CD14-positive monocyte (primary cell): ENCODE measurements at regions not wholly inside any gene's neighbourhood (a gene's known extent, or its start where the extent isn't known, plus 50 kb on each side); places are given as distances from the start of the nearest gene placed in this dataset.

Source experiments
- DNase-seq, 3 donors: peaks; one replicate each; pipeline ENCODE4 v3.0.0-alpha.2; 2011 to 2022
- H2AFZ ChIP-seq: 2 replicates; pipeline ENCODE4 v1.6.0; 2012; ENCODE audit warnings: mild to moderate bottlenecking, low read depth, low read length, inconsistent platforms; ENCODE audit not compliant: insufficient read depth, poor library complexity, severe bottlenecking
- H3K27ac ChIP-seq, 2 donors: 1 replicate in 1 of 2; 2 replicates in 1 of 2; pipeline ENCODE4 v1.5.1; 2012 to 2013; ENCODE audit warnings: low read length in 2 of 2, control low read depth in 1 of 2, inconsistent platforms in 1 of 2, low read depth in 1 of 2, mild to moderate bottlenecking in 1 of 2
- H3K27me3 ChIP-seq, 2 donors: one replicate each; pipeline versions ENCODE4 v1.6.0 to v1.6.1; 2011 to 2013; ENCODE audit warnings: low read length in 2 of 2; ENCODE audit not compliant: control insufficient read depth in 2 of 2, insufficient read depth in 2 of 2
- H3K36me3 ChIP-seq, 2 donors: replicated peaks in 1 of 2; 1 replicate in 1 of 2; 2 replicates in 1 of 2; pipeline versions ENCODE4 v1.5.1 to v1.6.1; 2012 to 2013; ENCODE audit warnings: low read length in 2 of 2, control low read depth in 1 of 2, inconsistent platforms in 1 of 2, mild to moderate bottlenecking in 1 of 2; ENCODE audit not compliant: insufficient read depth in 2 of 2, control insufficient read depth in 1 of 2
- H3K4me1 ChIP-seq, 2 donors: 1 replicate in 1 of 2; 2 replicates in 1 of 2; pipeline versions ENCODE4 v1.5.1 to v1.6.1; 2012 to 2013; ENCODE audit warnings: low read length in 2 of 2, control low read depth in 1 of 2, inconsistent platforms in 1 of 2, mild to moderate bottlenecking in 1 of 2, moderate library complexity in 1 of 2; ENCODE audit not compliant: insufficient read depth in 2 of 2, control insufficient read depth in 1 of 2
- H3K4me2 ChIP-seq: replicated peaks from 2 replicates; pipeline ENCODE3; 2012; ENCODE audit warnings: low read length, moderate library complexity, mild to moderate bottlenecking; ENCODE audit not compliant: poor library complexity, severe bottlenecking; ENCODE audit errors: extremely low read depth
- H3K4me3 ChIP-seq, 3 experiments: fragments of 200-600 bp in 1 of 3; sonication (generic) in 1 of 3; replicated peaks in 1 of 3; 1 replicate in 2 of 3; 2 replicates in 1 of 3; pipeline ENCODE4 v1.5.1; 2011 to 2013; ENCODE audit warnings: low read length in 3 of 3, mild to moderate bottlenecking in 3 of 3, control low read depth in 2 of 3, low read depth in 2 of 3, inconsistent platforms in 1 of 3, moderate library complexity in 1 of 3
- H3K79me2 ChIP-seq: 2 replicates; pipeline ENCODE4 v1.6.0; 2012; ENCODE audit warnings: mild to moderate bottlenecking, control low read depth, inconsistent platforms, low read length, moderate library complexity; ENCODE audit not compliant: insufficient read depth
- H3K9ac ChIP-seq: 2 replicates; pipeline ENCODE4 v1.6.0; 2017; ENCODE audit warnings: low read length, mild to moderate bottlenecking; ENCODE audit not compliant: insufficient read depth, poor library complexity, severe bottlenecking
- H3K9me3 ChIP-seq, 2 donors: replicated peaks in 1 of 2; 1 replicate in 1 of 2; 2 replicates in 1 of 2; pipeline versions ENCODE4 v1.5.1 to v1.6.1; 2012 to 2013; ENCODE audit warnings: low read length in 2 of 2, control low read depth in 1 of 2; ENCODE audit not compliant: control insufficient read depth in 1 of 2, insufficient read depth in 1 of 2
- H4K20me1 ChIP-seq: 2 replicates; pipeline ENCODE4 v1.6.0; 2012; ENCODE audit warnings: mild to moderate bottlenecking, low read length, control low read depth, moderate library complexity; ENCODE audit not compliant: insufficient read depth
- H3K27ac Mint-ChIP-seq, 7 donors: one replicate each; pipeline ENCODE4 v1.8.0; 2020; ENCODE audit warnings: mild to moderate bottlenecking in 7 of 7, mixed read lengths in 7 of 7, moderate library complexity in 6 of 7, inconsistent platforms in 2 of 7
- H3K27me3 Mint-ChIP-seq, 3 donors: one replicate each; pipeline ENCODE4 v1.8.0; 2021 to 2022; ENCODE audit warnings: low read depth in 3 of 3, mild to moderate bottlenecking in 3 of 3, mixed read lengths in 3 of 3, moderate library complexity in 3 of 3, inconsistent platforms in 1 of 3
- H3K36me3 Mint-ChIP-seq, 2 donors: one replicate each; pipeline ENCODE4 v1.8.0; 2020; ENCODE audit warnings: mixed read lengths in 2 of 2, inconsistent platforms in 1 of 2, mild to moderate bottlenecking in 1 of 2
- H3K4me1 Mint-ChIP-seq: one replicate; pipeline ENCODE4 v1.8.0; 2020; ENCODE audit warnings: mild to moderate bottlenecking, mixed read lengths
- H3K4me3 Mint-ChIP-seq, 2 donors: one replicate each; pipeline ENCODE4 v1.8.0; 2020; ENCODE audit warnings: mild to moderate bottlenecking in 2 of 2, mixed read lengths in 2 of 2, moderate library complexity in 1 of 2
- H3K9me3 Mint-ChIP-seq, 7 donors: one replicate each; pipeline ENCODE4 v1.8.0; 2020 to 2022; ENCODE audit warnings: mixed read lengths in 7 of 7, mild to moderate bottlenecking in 6 of 7, moderate library complexity in 6 of 7, inconsistent platforms in 2 of 7
- CTCF ChIP-seq: fragments of 200-600 bp; IDR thresholded peaks from one replicate; pipeline ENCODE4 v1.8.0; 2022; ENCODE audit warnings: antibody characterized with exemption, mild to moderate bottlenecking
- WGBS: methylation state at CpG from one replicate; pipeline ENCODE4 v1.1.5; 2013; ENCODE audit warnings: missing lambda C conversion rate; ENCODE audit not compliant: insufficient coverage; 5-methylcytosine and 5-hydroxymethylcytosine counted together
- intact Hi-C, 2 donors: fragments of 100-400 bp; cut with micrococcal nuclease; formaldehyde crosslinking; loops; one replicate each; pipeline versions ENCODE4 v1.15.0 to v1.15.1; 2023

- Histone ChIP-seq H3K9me3 (peaks cover 0 to 17% of the 10 kb centered on the region in 2 donors), H3K27ac (no peak overlapping the region), H3K4me2 (no peak overlapping the region), H4K20me1 (no peaks in the 10 kb centered on the region), H3K27me3 (no peaks in the 10 kb centered on the region), H2AFZ (no peak overlapping the region), H3K4me3 (no peak overlapping the region), H3K9ac (no peak overlapping the region), H3K4me1 (no peaks in the 10 kb centered on the region), H3K36me3 (no peaks in the 10 kb centered on the region), H3K79me2 (no peaks in the 10 kb centered on the region)
- intact Hi-C loops: no loop called here
- H3K4me1 Mint-ChIP-seq: no peaks in the 10 kb centered on the region
- TF ChIP-seq CTCF: no peak
- DNase-seq: no peak
- no peak overlapping the region for H3K4me3 Mint-ChIP-seq
- peaks cover 4 to 17% (median 7%) of the 10 kb centered on the region in 7 donors for H3K9me3 Mint-ChIP-seq
- peaks cover 1 to 8% (median 7%) of the 10 kb centered on the region in 3 donors for H3K27me3 Mint-ChIP-seq
- H3K27ac Mint-ChIP-seq: no peak overlapping the region
- H3K36me3 Mint-ChIP-seq: no peaks in the 10 kb centered on the region
- 86% methylated on average over 5 of the region's 5 CpGs for WGBS
Measured at GRCh38 chr14:97156705-97157104, 359.5 kb downstream of the VRK1 start.

GRCh38 chr14:97158102-97158501 is 360.9 kb downstream of the VRK1 start:
- no peak for DNase-seq
- Histone ChIP-seq H3K27ac (no peak overlapping the region), H3K27me3 (no peaks in the 10 kb centered on the region), H3K4me2 (no peak overlapping the region), H3K79me2 (no peaks in the 10 kb centered on the region), H3K4me1 (no peaks in the 10 kb centered on the region), H3K9ac (no peak overlapping the region), H3K9me3 (peaks cover 0 to 17% of the 10 kb centered on the region in 2 donors), H2AFZ (no peak overlapping the region), H3K36me3 (no peaks in the 10 kb centered on the region), H3K4me3 (no peak overlapping the region), H4K20me1 (no peaks in the 10 kb centered on the region)
- WGBS: 100% methylated on average over 1 of the region's 1 CpG
- Mint-ChIP-seq H3K27me3 (peaks cover 2 to 7% (median 5%) of the 10 kb centered on the region in 3 donors), H3K4me1 (no peaks in the 10 kb centered on the region), H3K36me3 (no peaks in the 10 kb centered on the region), H3K9me3 (peaks cover 4 to 17% (median 7%) of the 10 kb centered on the region in 7 donors), H3K4me3 (no peak overlapping the region), H3K27ac (no peak overlapping the region)
- TF ChIP-seq CTCF: no peak
- intact Hi-C loops: no loop called here
